GM23338 (cell line): ENCODE measurements at regions not wholly inside any gene's neighbourhood (a gene's known extent, or its start where the extent isn't known, plus 50 kb on each side); places are given as distances from the start of the nearest gene placed in this dataset.

Experiments
- ATAC-seq: fragments of 200-7000 bp; cut with Tn5 transposase; 3 replicates; pipeline ENCODE4 v1.9.1; 2020
- DNase-seq: peaks from one replicate; pipeline ENCODE4 v3.0.0-alpha.2; 2015; ENCODE audit warnings: low spot score
- H2AFZ ChIP-seq: fragments of 200-600 bp; sonication (generic); 2 replicates; pipeline ENCODE4 v1.8.0; 2016; ENCODE audit warnings: antibody characterized with exemption, mild to moderate bottlenecking, moderate library complexity
- H3F3A ChIP-seq: fragments of 200-600 bp; sonication (generic); replicated peaks from 2 replicates; pipeline ENCODE4 v1.8.0; 2017; ENCODE audit warnings: antibody characterized with exemption, mixed run types, low read depth
- H3K27ac ChIP-seq: fragments of 200-600 bp; sonication (generic); 2 replicates; pipeline ENCODE4 v1.6.1; 2016; ENCODE audit warnings: low read depth
- H3K27me3 ChIP-seq: fragments of 200-600 bp; sonication (generic); 2 replicates; pipeline ENCODE4 v1.8.0; 2016; ENCODE audit warnings: mild to moderate bottlenecking, mixed run types, moderate library complexity; ENCODE audit not compliant: insufficient read depth
- H3K36me3 ChIP-seq: fragments of 200-600 bp; sonication (generic); 2 replicates; pipeline ENCODE4 v1.8.0; 2016; ENCODE audit warnings: mild to moderate bottlenecking; ENCODE audit not compliant: insufficient read depth
- H3K4me1 ChIP-seq: fragments of 200-600 bp; sonication (generic); 2 replicates; pipeline ENCODE4 v1.8.0; 2016; ENCODE audit warnings: mild to moderate bottlenecking, moderate library complexity; ENCODE audit not compliant: insufficient read depth
- H3K4me2 ChIP-seq: fragments of 200-600 bp; sonication (generic); 2 replicates; pipeline ENCODE4 v1.7.1; 2017; ENCODE audit warnings: mixed run types
- H3K4me3 ChIP-seq: fragments of 200-600 bp; sonication (generic); 2 replicates; pipeline ENCODE4 v1.6.1; 2016; ENCODE audit warnings: mixed run types
- H3K79me2 ChIP-seq: fragments of 200-600 bp; sonication (generic); replicated peaks from 2 replicates; pipeline ENCODE4 v1.8.0; 2017; ENCODE audit warnings: mild to moderate bottlenecking; ENCODE audit not compliant: insufficient read depth
- H3K9me2 ChIP-seq: fragments of 200-600 bp; sonication (generic); 2 replicates; pipeline ENCODE4 v1.8.0; 2017; ENCODE audit not compliant: insufficient read depth
- H4K20me1 ChIP-seq: fragments of 200-600 bp; sonication (generic); replicated peaks from 2 replicates; pipeline ENCODE4 v1.8.0; 2017; ENCODE audit warnings: mild to moderate bottlenecking; ENCODE audit not compliant: insufficient read depth
- H3K27ac Mint-ChIP-seq: 2 replicates; pipeline ENCODE4 v1.8.0; 2020; ENCODE audit warnings: inconsistent platforms, mild to moderate bottlenecking, moderate library complexity, mixed read lengths
- H3K27me3 Mint-ChIP-seq: 3 replicates; pipeline ENCODE4 v1.8.0; 2022; ENCODE audit warnings: low read depth, mild to moderate bottlenecking, moderate library complexity, mixed read lengths, inconsistent platforms; ENCODE audit not compliant: insufficient read depth, poor library complexity
- H3K36me3 Mint-ChIP-seq: 3 replicates; pipeline ENCODE4 v1.8.0; 2021; ENCODE audit warnings: low read depth, mild to moderate bottlenecking, inconsistent platforms, moderate library complexity, mixed read lengths
- H3K4me1 Mint-ChIP-seq: 3 replicates; pipeline ENCODE4 v1.8.0; 2020; ENCODE audit warnings: mild to moderate bottlenecking, inconsistent platforms, mixed read lengths
- H3K4me3 Mint-ChIP-seq: 3 replicates; pipeline ENCODE4 v1.8.0; 2021; ENCODE audit warnings: moderate library complexity, mild to moderate bottlenecking, inconsistent platforms, mixed read lengths
- H3K9me3 Mint-ChIP-seq: 3 replicates; pipeline ENCODE4 v1.8.0; 2020; ENCODE audit warnings: moderate library complexity, mild to moderate bottlenecking, inconsistent platforms, mixed read lengths
- CREB1 ChIP-seq: fragments of 250-450 bp; sonication (Bioruptor Pico); IDR thresholded peaks from 2 replicates; pipeline ENCODE4 v1.5.0; 2020; ENCODE audit warnings: low read depth, mild to moderate bottlenecking, moderate library complexity
- ETS1 ChIP-seq: IDR thresholded peaks from 2 replicates; pipeline ENCODE4 v1.6.1; 2016; ENCODE audit warnings: antibody characterized with exemption
- NANOG ChIP-seq: IDR thresholded peaks from 2 replicates; pipeline ENCODE4 v1.6.1; 2016; ENCODE audit warnings: antibody characterized with exemption, borderline replicate concordance
- ZNF331 ChIP-seq: fragments of 250-450 bp; sonication (Bioruptor Pico); IDR thresholded peaks from 2 replicates; pipeline ENCODE4 v1.5.0; 2020; ENCODE audit warnings: low read depth, mild to moderate bottlenecking, moderate library complexity
- ZNF462 ChIP-seq: fragments of 250-450 bp; sonication (Bioruptor Pico); IDR thresholded peaks from 2 replicates; pipeline ENCODE4 v1.5.0; 2020; ENCODE audit warnings: mild to moderate bottlenecking, moderate library complexity

GRCh38 chr20:52090035-52090434 lies 101.5 kb downstream of the ZFP64 start (continued):
- no peak for TF ChIP-seq ZNF462 (CRISPR knock-in tag)

GRCh38 chr20:52087471-52087870 lies 104.1 kb downstream of the ZFP64 start:
- H3K27me3 ChIP-seq, result no peaks in the 10 kb centered on the region
- DNase-seq (no peak), ATAC-seq (no peak)
- H3K36me3 ChIP-seq, result peaks cover 13% of the 10 kb centered on the region
- H3K9me3 Mint-ChIP-seq, result peaks cover 25% of the 10 kb centered on the region
- H3K4me3 ChIP-seq, result no peak overlapping the region
- H3K79me2 ChIP-seq, result no peaks in the 10 kb centered on the region
- H3K4me3 Mint-ChIP-seq, result no peak overlapping the region
- H3K9me2 ChIP-seq, result no peaks in the 10 kb centered on the region
- no peaks in the 10 kb centered on the region for H3K27me3 Mint-ChIP-seq
- no peak overlapping the region for H3K4me2 ChIP-seq
- no peak overlapping the region for H2AFZ ChIP-seq
- no peaks in the 10 kb centered on the region; the same call in 1 of the 2 replicates for H3F3A ChIP-seq
- H3K4me1 ChIP-seq, result no peaks in the 10 kb centered on the region
- H4K20me1 ChIP-seq, result 0 out of 2 replicates have a peak, but pooled peaks cover 3% of the 10 kb centered on the region
- peaks cover 53% of the 10 kb centered on the region for H3K36me3 Mint-ChIP-seq
- no peak overlapping the region for H3K27ac Mint-ChIP-seq
- peaks cover 7% of the 10 kb centered on the region; the same call in 2 of the 3 replicates for H3K4me1 Mint-ChIP-seq
- TF ChIP-seq ZNF331 (no peak), CREB1 (CRISPR knock-in tag) (no peak), ETS1 (no peak), NANOG (no peak)
- no peak overlapping the region for H3K27ac ChIP-seq
